ENCODE measurements at regions not wholly inside any gene's neighbourhood (a gene's known extent, or its start where the extent isn't known, plus 50 kb on each side); places are given as distances from the start of the nearest gene placed in this dataset.

DNA sequence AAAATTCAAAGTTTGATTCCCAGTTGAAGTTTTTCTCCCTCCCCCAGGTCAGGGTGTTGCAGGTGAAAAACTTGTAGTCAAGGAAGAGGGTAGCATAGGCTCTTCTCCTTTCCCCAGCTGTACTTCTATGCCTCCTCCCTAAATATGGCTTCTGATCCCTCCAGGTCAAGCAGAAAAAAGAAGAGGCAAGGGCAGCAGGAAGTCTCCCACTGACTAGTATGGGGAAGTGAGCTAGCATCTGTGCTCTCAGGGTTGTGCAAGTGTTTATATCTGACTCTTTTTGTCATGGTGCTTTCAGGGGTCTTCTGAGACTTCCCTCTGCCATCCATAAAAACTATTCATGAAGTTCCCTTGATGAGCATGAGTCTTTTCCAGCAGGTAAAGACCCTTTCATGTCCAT is 76.0 kb downstream of the ATPSCKMT start:
- H3K4me1 Mint-ChIP-seq (ENCODE audit: low read depth) = no peaks in the 10 kb centered on the region

GRCh38 chr5:10172247-10172646 is 77.4 kb downstream of the ATPSCKMT start:
- DNase-seq = no peak
- POLR2A ChIA-PET = no interaction called here
- H3K4me3 Mint-ChIP-seq = no peak overlapping the region
- H3K9me3 Mint-ChIP-seq = no peaks in the 10 kb centered on the region
- intact Hi-C loops (cut with micrococcal nuclease) = no loop called here
- CTCF ChIA-PET = no interaction called here
- H3K27me3 Mint-ChIP-seq = no peaks in the 10 kb centered on the region
- H3K36me3 Mint-ChIP-seq = no peaks in the 10 kb centered on the region
- H3K27ac Mint-ChIP-seq = no peak overlapping the region
- H3K4me1 Mint-ChIP-seq (ENCODE audit: low read depth) = no peaks in the 10 kb centered on the region

More for the DNA sequence above, 76.0 kb downstream of the ATPSCKMT start:
- POLR2A ChIA-PET = no interaction called here
- no peak overlapping the region for H3K4me3 Mint-ChIP-seq
- H3K9me3 Mint-ChIP-seq = no peaks in the 10 kb centered on the region
- DNase-seq = no peak
- no peaks in the 10 kb centered on the region for H3K27me3 Mint-ChIP-seq
- intact Hi-C loops (cut with micrococcal nuclease) = no loop called here
- H3K36me3 Mint-ChIP-seq = no peaks in the 10 kb centered on the region
- CTCF ChIA-PET = no interaction called here
- no peak overlapping the region for H3K27ac Mint-ChIP-seq

GRCh38 chr5:10169359-10169758 is 80.3 kb downstream of the ATPSCKMT start:
- Mint-ChIP-seq H3K36me3 (peaks cover 2% of the 10 kb centered on the region), H3K4me3 (no peak overlapping the region), H3K9me3 (peaks cover 13% of the 10 kb centered on the region), H3K27ac (no peak overlapping the region), H3K27me3 (no peaks in the 10 kb centered on the region), H3K4me1 (ENCODE audit: low read depth) (no peaks in the 10 kb centered on the region)
- ChIA-PET POLR2A (no interaction called here), CTCF (no interaction called here)
- DNase-seq = no peak
- intact Hi-C loops (cut with micrococcal nuclease) = no loop called here

DNA sequence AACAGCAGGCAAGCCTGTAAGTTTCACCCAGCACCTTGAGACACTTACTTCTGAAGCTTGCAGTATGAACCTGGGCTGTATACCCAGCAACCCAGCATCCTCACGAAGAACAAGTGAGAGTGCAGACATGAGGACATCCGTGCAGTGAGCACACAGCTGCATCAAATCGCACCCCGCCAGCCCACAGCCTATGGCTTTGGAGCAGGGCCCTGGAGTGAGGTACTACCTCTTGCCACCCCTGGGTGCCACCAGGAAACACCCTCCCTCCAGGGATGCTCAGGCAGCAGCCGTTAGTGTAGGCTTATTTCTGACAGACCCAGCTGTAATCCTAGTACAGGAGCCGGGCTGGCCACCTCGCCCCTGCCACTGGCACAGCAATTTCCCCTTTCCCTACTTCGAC is 81.4 kb downstream of the ATPSCKMT start:
- Mint-ChIP-seq H3K4me3 (no peak overlapping the region), H3K9me3 (peaks cover 17% of the 10 kb centered on the region), H3K27me3 (no peaks in the 10 kb centered on the region), H3K4me1 (ENCODE audit: low read depth) (no peaks in the 10 kb centered on the region), H3K27ac (no peak overlapping the region), H3K36me3 (peaks cover 2% of the 10 kb centered on the region)
- intact Hi-C loops (cut with micrococcal nuclease) = no loop called here
- ChIA-PET CTCF (no interaction called here), POLR2A (no interaction called here)
- DNase-seq = no peak

DNA sequence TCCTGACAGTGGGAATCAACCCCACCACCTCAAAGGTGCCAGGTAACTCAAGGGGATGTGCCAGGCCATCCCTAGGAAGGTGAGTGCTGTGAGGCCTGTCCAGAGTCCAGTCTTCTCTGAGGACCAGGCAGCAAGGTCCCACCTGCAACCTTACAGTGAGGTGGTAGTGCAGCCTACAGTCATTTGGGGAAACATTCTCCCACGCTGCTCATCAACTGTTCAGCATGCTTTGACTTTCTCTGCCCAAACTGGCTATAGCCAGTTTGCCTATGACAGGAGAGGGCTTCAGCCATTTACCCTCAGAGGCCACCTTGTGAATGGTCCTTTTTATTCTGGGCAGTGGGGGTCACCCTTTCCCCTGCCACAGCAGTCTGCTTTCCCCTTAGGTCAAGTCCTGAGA is 81.9 kb downstream of the ATPSCKMT start:
- POLR2A ChIA-PET = no interaction called here
- Mint-ChIP-seq H3K9me3 (peaks cover 17% of the 10 kb centered on the region), H3K4me3 (no peak overlapping the region), H3K36me3 (peaks cover 2% of the 10 kb centered on the region), H3K4me1 (ENCODE audit: low read depth) (no peaks in the 10 kb centered on the region), H3K27ac (no peak overlapping the region), H3K27me3 (no peaks in the 10 kb centered on the region)
- DNase-seq = no peak
- intact Hi-C loops (cut with micrococcal nuclease) = no loop called here
- CTCF ChIA-PET = no interaction called here

DNA sequence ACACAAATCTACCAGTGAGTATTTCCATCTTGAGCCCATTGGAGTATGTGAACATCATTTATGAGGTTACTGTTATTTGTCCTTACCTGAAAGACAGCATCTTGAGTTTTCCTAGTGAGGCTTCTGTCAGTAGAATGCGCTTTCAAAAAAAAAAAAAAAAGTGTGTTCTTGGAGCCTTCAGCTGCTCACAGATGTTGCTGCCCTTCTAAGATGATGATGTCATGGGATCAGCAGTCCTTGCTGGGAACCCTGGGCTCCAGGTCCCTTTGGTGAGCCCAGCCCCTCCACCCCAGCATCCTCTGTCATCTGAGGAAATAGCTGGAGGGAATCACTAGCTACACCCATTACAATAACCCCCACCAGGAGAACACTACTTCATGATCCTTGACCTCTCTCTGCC is 83.3 kb downstream of the ATPSCKMT start:
- no peak overlapping the region for H3K4me3 Mint-ChIP-seq
- CTCF ChIA-PET = no interaction called here
- peaks cover 17% of the 10 kb centered on the region for H3K9me3 Mint-ChIP-seq
- H3K27ac Mint-ChIP-seq = no peak overlapping the region
- DNase-seq = no peak
- no peaks in the 10 kb centered on the region for H3K4me1 Mint-ChIP-seq (ENCODE audit: low read depth)
- intact Hi-C loops (cut with micrococcal nuclease) = no loop called here
- POLR2A ChIA-PET = no interaction called here
- H3K27me3 Mint-ChIP-seq = peaks cover 3% of the 10 kb centered on the region
- H3K36me3 Mint-ChIP-seq = peaks cover 2% of the 10 kb centered on the region

- no peak for DNase-seq
- Mint-ChIP-seq H3K27ac (no peak overlapping the region), H3K9me3 (peaks cover 17% of the 10 kb centered on the region), H3K4me3 (no peak overlapping the region), H3K36me3 (peaks cover 2% of the 10 kb centered on the region), H3K27me3 (peaks cover 3% of the 10 kb centered on the region), H3K4me1 (ENCODE audit: low read depth) (no peaks in the 10 kb centered on the region)
- ChIA-PET POLR2A (no interaction called here), CTCF (no interaction called here)
- intact Hi-C loops (cut with micrococcal nuclease) = no loop called here
Measured at GRCh38 chr5:10162468-10162867, 87.2 kb downstream of the ATPSCKMT start.

DNA sequence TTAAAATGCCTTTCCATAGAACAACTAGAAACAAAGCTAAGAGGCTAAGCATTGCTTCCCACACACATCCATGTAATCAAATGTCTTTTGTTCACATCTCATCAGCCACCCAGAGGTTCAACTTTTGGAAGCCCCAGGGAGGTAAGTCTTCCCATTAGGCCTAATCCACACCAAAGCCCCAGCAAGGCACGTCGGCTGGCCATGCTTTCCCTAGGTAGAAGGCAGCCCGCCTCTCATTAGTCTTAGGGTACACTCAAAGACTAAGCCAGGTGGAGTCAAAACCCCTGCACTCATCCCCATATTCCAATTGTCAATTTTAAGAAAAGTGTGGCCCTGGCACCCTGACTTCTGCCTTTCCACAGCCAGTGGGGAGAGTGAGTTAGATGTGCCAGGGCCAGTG is 87.9 kb downstream of the ATPSCKMT start:
- H3K4me1 Mint-ChIP-seq (ENCODE audit: low read depth) = no peaks in the 10 kb centered on the region
- DNase-seq = no peak
- ChIA-PET POLR2A (interaction anchor here (0.8 kb wide), 1 partner anchor 9 kb away, joined by 3 read pairs; no protein-coding TSS in a partner anchor), CTCF (no interaction called here)
- peaks cover 17% of the 10 kb centered on the region for H3K9me3 Mint-ChIP-seq
- intact Hi-C loops (cut with micrococcal nuclease) = no loop called here
- no peak overlapping the region for H3K27ac Mint-ChIP-seq
- no peak overlapping the region for H3K4me3 Mint-ChIP-seq
- peaks cover 3% of the 10 kb centered on the region for H3K27me3 Mint-ChIP-seq
- H3K36me3 Mint-ChIP-seq = peaks cover 2% of the 10 kb centered on the region

GRCh38 chr5:10160241-10160640 is 89.4 kb downstream of the ATPSCKMT start:
- peaks cover 12% of the 10 kb centered on the region for H3K9me3 Mint-ChIP-seq
- intact Hi-C loops (cut with micrococcal nuclease) = no loop called here
- peaks cover 6% of the 10 kb centered on the region for H3K27me3 Mint-ChIP-seq
- CTCF ChIA-PET = no interaction called here
- H3K4me3 Mint-ChIP-seq = no peak overlapping the region
- no peak overlapping the region for H3K27ac Mint-ChIP-seq
- no peaks in the 10 kb centered on the region for H3K4me1 Mint-ChIP-seq (ENCODE audit: low read depth)
- H3K36me3 Mint-ChIP-seq = no peaks in the 10 kb centered on the region
- POLR2A ChIA-PET = no interaction called here
- no peak for DNase-seq

DNA sequence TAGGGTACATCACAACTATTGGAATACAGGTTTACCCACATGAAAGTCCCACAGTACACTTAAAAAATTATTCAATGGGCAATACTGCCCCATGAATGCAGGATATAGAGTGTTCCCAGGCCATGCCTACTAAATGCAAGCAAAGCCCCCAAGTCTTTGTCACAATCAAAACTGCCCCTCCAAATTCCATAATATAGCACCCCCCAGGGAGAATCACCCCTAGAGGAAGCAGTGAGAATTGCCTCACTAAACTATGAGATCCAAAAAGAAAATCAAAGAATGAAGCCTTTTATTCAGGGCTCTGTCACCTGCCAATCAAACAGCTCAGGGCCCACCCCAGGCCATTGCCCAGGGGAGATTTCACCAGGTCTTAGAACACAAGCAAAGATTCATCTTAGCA is 90.8 kb downstream of the ATPSCKMT start:
- DNase-seq = no peak
- no peak overlapping the region for H3K4me3 Mint-ChIP-seq
- H3K9me3 Mint-ChIP-seq = no peaks in the 10 kb centered on the region
- CTCF ChIA-PET = no interaction called here
- POLR2A ChIA-PET = no interaction called here
- H3K27ac Mint-ChIP-seq = no peak overlapping the region
- H3K4me1 Mint-ChIP-seq (ENCODE audit: low read depth) = no peaks in the 10 kb centered on the region
- intact Hi-C loops (cut with micrococcal nuclease) = no loop called here
- peaks cover 6% of the 10 kb centered on the region for H3K27me3 Mint-ChIP-seq
- H3K36me3 Mint-ChIP-seq = no peaks in the 10 kb centered on the region

DNA sequence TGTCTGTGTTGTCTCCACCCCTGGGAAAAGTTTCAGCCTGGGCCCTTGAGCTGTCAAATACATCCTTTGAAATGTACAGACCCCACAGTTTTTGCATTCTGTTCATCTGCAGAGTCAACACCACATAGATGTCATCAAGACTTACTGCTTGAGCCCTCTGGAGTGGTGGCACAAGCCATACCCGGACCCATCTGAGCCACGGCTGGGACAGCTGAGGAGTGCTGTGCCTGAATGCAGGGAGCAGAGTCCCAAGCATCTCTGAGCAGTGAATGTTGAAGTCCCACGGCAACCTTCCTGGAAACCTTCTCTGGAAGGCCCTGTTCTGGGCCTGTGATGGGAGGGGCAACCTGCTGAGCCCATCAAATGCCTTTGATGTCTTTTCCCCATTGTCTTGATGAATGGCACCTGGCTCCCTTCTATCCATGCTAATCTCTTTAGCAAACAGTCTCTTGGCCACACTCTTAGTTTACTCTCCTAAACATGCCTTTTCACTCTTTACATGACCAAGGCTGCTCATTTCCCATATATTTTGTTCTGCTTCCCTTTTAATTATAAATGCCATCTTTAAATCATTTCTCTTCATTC is 92.5 kb downstream of the ATPSCKMT start:
- no peak for DNase-seq
- Mint-ChIP-seq H3K4me3 (no peak overlapping the region), H3K4me1 (ENCODE audit: low read depth) (no peaks in the 10 kb centered on the region), H3K9me3 (no peaks in the 10 kb centered on the region), H3K27ac (no peak overlapping the region), H3K27me3 (peaks cover 3% of the 10 kb centered on the region), H3K36me3 (no peaks in the 10 kb centered on the region)
- intact Hi-C loops (cut with micrococcal nuclease) = no loop called here
- CTCF ChIA-PET = interaction anchor here (0.5 kb wide), 1 partner anchor 9 kb away, joined by 3 read pairs; no protein-coding TSS in a partner anchor
- POLR2A ChIA-PET = no interaction called here

DNA sequence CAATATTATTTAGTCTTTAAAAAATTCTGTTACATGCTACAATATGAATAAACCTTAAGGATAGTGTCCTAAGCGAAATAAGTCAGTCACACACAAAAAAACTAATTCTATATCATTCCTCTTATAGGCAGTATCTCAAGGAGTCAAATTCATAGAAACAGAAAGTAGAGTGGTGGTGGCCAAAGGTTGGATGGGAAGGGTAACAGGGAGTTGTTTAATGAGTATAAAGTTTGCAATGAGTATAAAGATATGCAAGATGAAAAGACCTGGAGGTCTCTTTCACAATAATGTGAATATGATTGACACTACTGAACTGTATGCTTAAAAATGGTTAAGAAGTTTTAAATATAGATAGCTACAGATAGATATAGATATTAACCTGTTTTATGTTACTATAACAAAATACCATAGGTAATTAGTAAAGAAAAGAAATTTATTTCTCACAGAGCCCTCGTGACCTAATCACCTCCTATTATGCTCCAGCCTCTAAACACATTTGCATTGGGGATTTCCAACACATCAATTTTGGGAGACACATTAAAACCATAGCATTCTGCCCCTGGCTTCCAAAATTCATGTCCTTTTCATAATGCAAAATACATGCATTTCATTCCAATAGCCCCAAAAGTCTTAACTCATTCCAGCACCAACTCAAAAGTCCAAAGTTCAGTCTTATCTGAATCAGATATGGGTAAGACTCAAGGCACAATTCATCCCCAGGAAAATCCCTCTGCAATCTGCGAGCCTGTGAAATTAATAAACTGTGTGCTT is 93.6 kb downstream of the ATPSCKMT start:
- DNase-seq = no peak
- Mint-ChIP-seq H3K36me3 (no peaks in the 10 kb centered on the region), H3K4me1 (ENCODE audit: low read depth) (no peaks in the 10 kb centered on the region), H3K9me3 (no peaks in the 10 kb centered on the region), H3K27ac (no peak overlapping the region), H3K27me3 (peaks cover 3% of the 10 kb centered on the region), H3K4me3 (no peak overlapping the region)
- intact Hi-C loops (cut with micrococcal nuclease) = no loop called here
- ChIA-PET CTCF (no interaction called here), POLR2A (no interaction called here)

DNA sequence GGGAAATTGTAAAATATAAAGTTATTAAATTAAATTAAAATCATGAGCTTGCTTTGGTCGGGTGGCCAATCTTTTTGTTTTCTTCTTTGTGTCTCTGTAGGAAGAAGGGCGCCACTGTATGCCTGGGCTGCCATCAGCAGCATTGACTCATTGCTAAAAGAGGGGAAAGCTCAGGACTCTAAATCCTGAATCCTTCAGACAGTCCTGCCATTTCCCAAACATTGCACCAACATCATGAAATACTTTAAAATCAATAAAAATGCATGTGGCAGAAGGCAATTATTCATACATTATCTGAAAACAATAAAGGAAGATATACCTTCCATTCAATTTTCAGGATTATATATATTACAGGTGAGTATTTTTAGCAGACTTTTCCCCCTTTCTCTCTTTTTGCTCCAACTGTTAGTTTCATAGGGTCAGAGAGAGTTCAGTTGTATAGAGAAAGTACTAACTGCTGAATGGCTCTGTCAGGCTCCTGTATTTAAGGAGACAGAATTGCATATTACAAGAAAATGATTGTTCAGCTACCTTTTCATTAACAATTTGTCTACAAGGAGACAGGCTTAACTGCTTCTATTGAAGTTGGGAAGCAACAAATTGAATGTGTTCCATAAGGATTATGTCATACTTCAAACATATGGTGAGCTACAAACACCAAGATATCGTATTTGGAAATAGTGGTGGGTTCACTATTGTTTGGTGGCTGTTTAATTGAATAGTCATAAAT is 95.7 kb downstream of the ATPSCKMT start:
- no peak overlapping the region for H3K4me3 Mint-ChIP-seq
- CTCF ChIA-PET = no interaction called here
- no peaks in the 10 kb centered on the region for H3K9me3 Mint-ChIP-seq
- DNase-seq = no peak
- intact Hi-C loops (cut with micrococcal nuclease) = no loop called here
- H3K27me3 Mint-ChIP-seq = peaks cover 3% of the 10 kb centered on the region
- POLR2A ChIA-PET = no interaction called here
- no peak overlapping the region for H3K27ac Mint-ChIP-seq
- H3K36me3 Mint-ChIP-seq = no peaks in the 10 kb centered on the region
- H3K4me1 Mint-ChIP-seq (ENCODE audit: low read depth) = no peaks in the 10 kb centered on the region
